GM19193 (cell line): ENCODE measurements at regions not wholly inside any gene's neighbourhood (a gene's known extent, or its start where the extent isn't known, plus 50 kb on each side); places are given as distances from the start of the nearest gene placed in this dataset.

Experiments
- POLR2A ChIP-seq: IDR thresholded peaks from 4 replicates; pipeline ENCODE4 v1.6.1; 2011; ENCODE audit not compliant: insufficient read depth, insufficient read length; ENCODE audit errors: extremely low read depth

GRCh38 chr14:71625891-71626701, 306.1 kb upstream of the RGS6 start:
- no peak for TF ChIP-seq POLR2A

GRCh38 chr14:71628433-71628832, 303.8 kb upstream of the RGS6 start:
- TF ChIP-seq POLR2A, result no peak

GRCh38 chr14:71629250-71629649, 303.0 kb upstream of the RGS6 start:
- TF ChIP-seq POLR2A, result no peak

GRCh38 chr14:71629765-71630492, 302.3 kb upstream of the RGS6 start:
- no peak for TF ChIP-seq POLR2A

GRCh38 chr14:71632440-71632946, 299.7 kb upstream of the RGS6 start:
- TF ChIP-seq POLR2A, result no peak

GRCh38 chr14:71636076-71636475, 296.2 kb upstream of the RGS6 start:
- TF ChIP-seq POLR2A, result no peak

GRCh38 chr14:71636820-71637471, 295.3 kb upstream of the RGS6 start:
- TF ChIP-seq POLR2A, result no peak

GRCh38 chr14:71638523-71639196, 293.6 kb upstream of the RGS6 start:
- TF ChIP-seq POLR2A, result no peak

- no peak for TF ChIP-seq POLR2A
Measured at GRCh38 chr14:71642715-71643114, 289.5 kb upstream of the RGS6 start.

GRCh38 chr14:71645656-71646055, 286.6 kb upstream of the RGS6 start:
- TF ChIP-seq POLR2A, result no peak

- no peak for TF ChIP-seq POLR2A
Measured at GRCh38 chr14:71646518-71646917, 285.7 kb upstream of the RGS6 start.

- no peak for TF ChIP-seq POLR2A
Measured at GRCh38 chr14:71647086-71647784, 285.0 kb upstream of the RGS6 start.

GRCh38 chr14:71648725-71649124, 283.5 kb upstream of the RGS6 start:
- TF ChIP-seq POLR2A, result no peak

GRCh38 chr14:71650187-71650755, 282.0 kb upstream of the RGS6 start:
- no peak for TF ChIP-seq POLR2A

GRCh38 chr14:71651228-71651627, 281.0 kb upstream of the RGS6 start:
- no peak for TF ChIP-seq POLR2A

- no peak for TF ChIP-seq POLR2A
Measured at GRCh38 chr14:71652368-71652767, 279.9 kb upstream of the RGS6 start.
